ENCODE measurements at regions not wholly inside any gene's neighbourhood (a gene's known extent, or its start where the extent isn't known, plus 50 kb on each side); places are given as distances from the start of the nearest gene placed in this dataset.
"Not testable (repeated sequence)": the region's sequence is repeated elsewhere in the genome, so short reads cannot be mapped to it uniquely, and the experiment has no call there.

DNA sequence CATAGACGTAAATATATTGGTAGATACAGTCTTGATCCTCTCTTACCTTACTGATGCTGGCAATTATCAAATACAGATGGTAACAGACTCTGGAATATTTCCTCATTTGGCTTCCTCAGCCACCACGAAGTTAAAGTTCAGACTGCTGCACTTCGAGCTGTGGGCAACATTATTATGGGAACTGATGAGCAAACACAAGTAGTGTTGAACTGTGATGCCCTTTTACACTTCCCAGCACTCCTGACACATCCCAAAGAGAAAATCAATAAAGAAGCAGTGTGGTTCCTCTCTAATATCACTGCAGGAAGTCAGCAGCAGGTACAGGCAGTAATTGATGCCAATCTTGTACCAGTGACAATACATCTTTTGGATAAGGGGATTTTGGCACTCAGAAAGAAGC is 162.7 kb upstream of the NT5E start:
- DNase-seq (ENCODE audit: low read depth in 2 of 3, low spot score in 2 of 3): no peak

DNA sequence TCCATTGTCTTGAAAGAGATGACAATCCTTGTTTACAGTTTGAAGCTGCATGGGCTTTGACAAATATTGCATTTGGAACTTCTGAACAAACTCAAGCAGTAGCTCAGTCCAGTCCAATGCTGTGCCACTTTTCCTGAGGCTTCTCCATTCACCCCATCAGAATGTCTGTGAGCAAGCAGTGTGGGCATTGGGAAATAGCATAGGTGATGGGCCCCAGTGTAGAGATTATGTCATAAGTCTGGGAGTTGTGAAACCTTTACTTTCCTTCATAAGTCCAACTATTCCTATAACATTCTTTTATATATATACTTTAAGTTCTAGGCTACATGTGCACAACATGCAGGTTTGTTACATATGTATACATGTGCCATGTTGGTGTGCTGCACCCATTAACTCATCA is 163.4 kb upstream of the NT5E start:
- DNase-seq (ENCODE audit: low read depth in 2 of 3, low spot score in 2 of 3): not testable (repeated sequence)

DNA sequence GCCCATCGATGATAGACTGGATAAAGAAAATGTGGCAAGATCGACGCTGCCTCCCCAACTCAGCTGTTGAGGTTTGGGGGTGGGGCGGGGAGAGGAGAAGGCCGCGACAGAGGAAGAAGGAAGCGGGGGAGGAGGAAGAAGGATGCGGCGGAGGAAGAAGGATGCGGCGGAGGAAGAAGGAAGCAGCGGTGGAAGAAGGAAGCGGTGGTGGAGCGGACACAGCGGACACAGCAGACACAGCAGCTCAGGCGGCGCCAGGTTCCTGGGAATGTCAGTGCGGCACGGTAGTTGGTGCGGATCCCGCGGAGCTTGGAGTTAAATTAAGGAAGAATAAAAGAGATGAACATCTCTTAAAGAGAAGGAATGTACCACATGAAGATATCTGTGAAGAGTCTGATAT is 163.9 kb upstream of the NT5E start:
- no peak for DNase-seq (ENCODE audit: low read depth in 2 of 3, low spot score in 2 of 3)

DNA sequence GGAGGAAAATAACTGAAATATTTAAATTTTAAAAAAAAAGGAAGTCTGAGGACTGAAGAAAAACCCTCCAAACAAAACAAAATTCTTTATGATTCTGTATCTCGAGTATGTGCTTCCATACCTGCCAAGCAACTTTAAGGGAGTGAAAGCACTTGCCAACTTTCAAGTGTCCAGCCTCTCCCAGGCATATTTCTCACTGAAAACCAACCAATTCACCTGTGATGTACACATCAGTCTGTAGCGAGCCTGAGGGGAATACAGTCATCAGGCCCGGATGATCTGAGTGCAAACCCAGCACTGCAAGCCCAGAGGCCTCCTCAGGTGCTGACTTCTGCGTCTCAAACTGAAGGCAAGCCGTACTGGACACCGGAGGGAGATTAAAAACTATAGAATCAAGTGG is 164.8 kb upstream of the NT5E start:
- no peak for DNase-seq (ENCODE audit: low read depth in 2 of 3, low spot score in 2 of 3)

DNA sequence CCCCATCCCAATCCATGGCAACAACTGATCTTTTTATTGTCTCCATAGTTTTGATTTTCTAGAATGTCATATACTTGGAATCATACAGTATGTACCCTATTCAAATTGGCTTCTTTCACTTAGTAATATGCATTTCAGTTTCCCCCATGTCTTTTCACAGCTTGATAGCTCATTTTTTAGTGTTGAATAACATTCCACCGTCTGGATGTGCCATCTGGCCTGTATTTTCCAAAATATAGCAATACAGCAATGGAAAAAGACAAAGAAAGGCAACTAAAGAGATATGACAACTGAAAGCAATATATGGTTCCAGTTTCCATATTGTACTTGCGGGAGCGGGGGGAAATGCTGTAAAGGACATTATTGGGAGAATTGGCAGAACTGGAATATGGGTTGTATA is 166.4 kb upstream of the NT5E start:
- no peak for DNase-seq (ENCODE audit: low read depth in 2 of 3, low spot score in 2 of 3)

DNA sequence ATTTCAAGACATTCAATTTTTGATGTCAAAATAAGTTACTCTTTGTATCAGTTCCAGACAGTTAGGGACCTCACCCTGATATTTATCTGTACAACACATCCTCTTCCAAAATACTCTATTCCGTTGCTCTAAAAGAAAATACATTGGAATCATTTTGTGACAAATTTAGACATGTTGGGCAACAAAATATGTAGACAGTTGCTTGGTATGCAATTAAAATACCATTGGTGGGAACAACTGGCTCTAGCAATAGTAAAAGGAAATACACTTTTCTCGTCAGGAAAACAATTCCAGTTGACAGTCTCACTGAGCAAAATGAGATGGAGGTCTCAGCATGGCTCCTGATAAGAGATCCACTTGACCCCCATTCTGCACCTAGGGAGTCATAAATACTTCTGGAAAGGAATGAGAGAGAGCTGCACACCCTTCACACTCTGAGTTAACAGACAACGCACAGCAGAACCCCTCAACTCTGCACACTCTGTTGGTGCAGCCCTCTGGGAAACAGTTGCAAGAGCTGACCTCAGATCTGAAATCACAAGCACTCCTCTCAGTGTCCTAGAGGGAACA is 171.3 kb upstream of the NT5E start:
- DNase-seq (ENCODE audit: low read depth in 2 of 3, low spot score in 2 of 3): no peak

DNA sequence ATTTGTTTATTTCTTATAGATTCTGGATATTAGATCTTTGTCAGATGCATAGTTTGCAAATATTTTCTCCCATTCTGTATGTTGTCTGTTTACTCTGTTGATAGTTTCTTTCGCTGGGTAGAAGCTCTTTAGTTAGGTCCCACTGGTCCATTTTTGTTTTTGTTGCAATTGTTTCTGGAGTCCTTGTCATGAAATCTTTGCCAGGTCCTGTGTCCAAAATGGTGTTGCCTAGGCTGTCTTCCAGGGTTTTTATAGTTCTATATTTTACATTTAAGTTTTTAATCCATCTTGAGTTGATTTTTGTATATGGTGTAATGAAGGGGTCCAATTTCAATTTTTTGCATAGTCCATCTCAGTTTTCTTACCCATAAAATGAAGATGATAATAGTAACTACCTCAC is 173.9 kb upstream of the NT5E start:
- not testable (repeated sequence) for DNase-seq (ENCODE audit: low read depth in 2 of 3, low spot score in 2 of 3)

DNA sequence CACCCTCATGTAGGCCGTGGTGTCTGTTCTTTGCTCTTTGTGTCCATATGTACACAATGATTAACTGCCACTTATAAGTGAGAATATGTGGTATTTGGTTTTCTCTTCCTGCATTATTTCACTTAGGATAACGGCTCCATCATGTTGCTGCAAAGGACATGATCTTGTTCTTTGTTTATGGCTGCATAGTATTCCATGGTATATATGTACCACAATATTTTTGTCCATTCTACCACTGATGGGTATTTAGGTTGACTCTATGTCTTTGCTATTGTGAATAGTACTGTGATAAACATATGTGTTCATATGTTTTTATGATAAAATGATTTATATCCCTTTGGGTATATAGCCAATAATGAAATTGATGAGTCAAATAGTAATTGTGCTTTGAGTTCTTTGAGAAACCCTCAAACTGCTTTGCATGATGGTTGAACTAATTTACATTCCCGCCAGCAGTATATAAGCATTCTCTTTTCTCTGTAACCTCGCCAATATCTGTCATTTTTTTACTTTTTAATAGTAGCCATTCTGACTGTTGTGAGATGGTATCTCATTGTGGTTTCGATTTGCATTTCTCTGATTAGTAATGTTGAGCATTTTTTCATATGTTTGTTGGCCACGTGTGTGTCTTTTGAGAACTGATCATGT is 174.4 kb upstream of the NT5E start:
- DNase-seq (ENCODE audit: low read depth in 2 of 3, low spot score in 2 of 3): no peak

DNA sequence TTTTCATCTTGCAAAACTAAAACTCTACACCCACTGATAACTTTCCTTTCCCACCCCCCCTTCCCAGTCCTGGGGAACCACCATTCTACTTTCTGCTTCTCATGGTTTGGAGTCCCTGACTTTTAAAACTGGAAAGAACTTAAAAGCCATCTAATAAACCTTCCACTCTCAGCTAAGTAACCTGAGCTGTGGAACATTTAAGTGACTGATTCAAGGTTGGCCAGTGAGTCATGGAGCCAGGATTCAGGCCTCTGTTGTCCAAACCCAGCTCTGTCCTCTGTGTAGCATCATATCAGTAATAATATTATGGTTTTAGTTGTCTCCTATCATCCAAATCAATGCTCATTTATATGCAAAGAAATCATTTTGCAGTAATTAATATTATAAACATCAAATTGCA is 176.0 kb upstream of the NT5E start:
- DNase-seq (ENCODE audit: low read depth in 2 of 3, low spot score in 2 of 3): no peak

DNA sequence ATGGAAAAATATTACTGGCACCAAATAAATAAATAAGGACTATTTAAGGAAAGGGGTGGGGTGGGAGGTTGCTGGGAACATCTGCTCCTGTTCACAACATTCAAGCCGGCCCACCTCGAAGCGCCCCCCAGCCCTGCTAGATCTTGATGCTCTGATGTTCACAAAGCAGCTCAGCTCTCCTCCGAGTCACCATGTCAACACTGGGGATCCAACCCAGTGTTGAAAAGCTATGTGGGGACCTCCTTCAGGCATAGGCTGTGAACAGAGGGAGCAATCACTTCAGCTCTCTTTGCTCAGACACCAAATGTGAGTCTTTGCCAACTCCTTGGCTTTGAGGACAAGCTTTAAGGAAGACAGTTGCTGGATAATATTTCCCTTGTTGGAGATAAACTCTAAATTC is 176.8 kb upstream of the NT5E start:
- no peak for DNase-seq (ENCODE audit: low read depth in 2 of 3, low spot score in 2 of 3)

DNA sequence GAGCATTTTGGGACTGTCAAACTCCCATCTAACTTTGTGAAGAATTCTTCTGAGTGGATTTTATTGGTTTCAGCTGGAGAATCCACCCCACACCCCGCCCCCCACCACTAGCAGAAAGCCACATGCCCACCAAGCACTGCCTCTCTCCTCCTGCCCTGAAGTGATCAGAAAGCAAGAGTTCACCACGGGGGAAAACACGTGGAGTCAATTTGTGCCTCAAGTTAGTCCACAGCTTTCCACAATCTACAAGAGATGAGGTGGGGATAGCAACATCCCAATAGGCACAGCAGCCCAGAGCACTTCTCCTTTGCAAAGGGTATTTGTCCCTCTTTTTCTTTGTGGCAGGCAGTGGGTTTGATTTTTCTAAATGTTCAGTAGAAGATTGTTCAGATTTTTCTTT is 177.3 kb upstream of the NT5E start:
- no peak for DNase-seq (ENCODE audit: low read depth in 2 of 3, low spot score in 2 of 3)

DNA sequence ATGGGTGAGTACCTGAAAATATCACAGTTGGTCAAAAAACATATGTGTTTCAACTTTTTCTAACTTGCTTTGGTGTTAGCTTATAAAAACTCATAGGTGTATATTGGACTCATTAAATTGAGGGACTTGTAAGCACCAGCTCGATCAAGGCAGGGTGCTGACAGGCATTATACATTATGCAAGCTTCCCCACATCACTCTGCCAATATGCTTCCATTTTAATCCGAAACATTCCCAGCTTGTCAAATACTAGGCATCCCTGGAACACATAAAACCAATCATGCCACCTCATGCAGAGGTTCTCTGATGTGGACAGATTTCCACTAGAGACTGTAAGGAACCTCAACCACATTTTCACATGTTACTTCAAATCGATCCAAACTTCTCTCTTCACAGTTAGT is 187.3 kb upstream of the NT5E start:
- no peak for DNase-seq (ENCODE audit: low read depth in 2 of 3, low spot score in 2 of 3)

DNA sequence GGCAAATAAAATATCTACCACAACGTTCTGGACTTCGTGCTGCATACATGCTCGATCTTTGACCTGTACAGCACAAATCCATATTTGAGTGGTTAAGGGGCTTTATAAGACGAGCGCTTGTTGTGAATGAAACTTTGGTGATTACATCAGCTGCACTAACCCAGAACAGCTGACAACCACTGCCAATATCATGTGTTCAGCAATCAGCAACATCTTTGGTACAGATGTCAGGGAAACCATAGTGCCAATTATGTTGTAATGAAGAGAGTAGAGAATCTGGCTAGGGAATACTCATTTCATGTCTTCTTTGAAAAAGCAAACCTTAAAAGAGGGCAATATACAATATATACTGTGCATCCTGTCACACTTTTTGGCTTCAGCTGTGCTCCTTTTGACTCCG is 188.6 kb upstream of the NT5E start:
- no peak for DNase-seq (ENCODE audit: low read depth in 2 of 3, low spot score in 2 of 3)

DNA sequence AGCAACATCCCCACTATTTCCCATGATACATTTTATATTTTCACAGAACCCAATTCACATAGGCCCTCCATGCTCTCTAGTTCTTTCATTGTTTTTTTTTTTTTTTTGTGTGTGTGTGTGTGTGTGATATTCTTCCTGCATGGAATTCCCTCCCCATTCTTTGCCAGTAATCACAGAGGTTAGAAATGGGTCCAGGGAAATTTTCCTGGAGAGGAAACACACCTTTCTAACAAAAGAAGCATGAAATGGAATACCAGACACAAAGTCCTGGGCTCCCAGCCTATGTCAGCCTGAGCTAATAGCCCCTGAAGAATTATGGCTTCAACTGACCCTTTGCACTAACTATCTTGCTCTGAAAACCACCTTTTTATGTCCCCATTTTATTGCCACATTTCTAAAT is 194.2 kb upstream of the NT5E start:
- no peak for DNase-seq (ENCODE audit: low read depth in 2 of 3, low spot score in 2 of 3)

DNA sequence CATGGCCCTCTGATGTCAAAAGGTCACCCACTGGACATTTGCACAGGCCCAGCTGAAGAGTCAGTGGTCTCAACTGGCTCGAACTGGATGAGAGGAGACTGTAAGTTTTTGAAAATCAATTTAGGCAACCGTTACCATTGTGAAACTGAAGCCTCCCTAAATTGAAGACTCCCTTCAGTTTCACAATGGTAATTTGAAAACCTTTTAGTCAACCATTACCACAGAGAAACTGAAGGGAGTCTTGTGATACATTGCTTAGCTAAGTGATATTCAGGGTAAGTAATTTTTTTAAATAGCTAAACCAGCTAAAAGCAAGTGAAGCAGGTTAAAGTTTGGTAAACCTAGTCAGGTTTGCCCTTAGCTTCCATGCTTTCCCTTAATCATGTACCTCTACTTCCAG is 197.3 kb upstream of the NT5E start:
- no peak for DNase-seq (ENCODE audit: low read depth in 2 of 3, low spot score in 2 of 3)

DNA sequence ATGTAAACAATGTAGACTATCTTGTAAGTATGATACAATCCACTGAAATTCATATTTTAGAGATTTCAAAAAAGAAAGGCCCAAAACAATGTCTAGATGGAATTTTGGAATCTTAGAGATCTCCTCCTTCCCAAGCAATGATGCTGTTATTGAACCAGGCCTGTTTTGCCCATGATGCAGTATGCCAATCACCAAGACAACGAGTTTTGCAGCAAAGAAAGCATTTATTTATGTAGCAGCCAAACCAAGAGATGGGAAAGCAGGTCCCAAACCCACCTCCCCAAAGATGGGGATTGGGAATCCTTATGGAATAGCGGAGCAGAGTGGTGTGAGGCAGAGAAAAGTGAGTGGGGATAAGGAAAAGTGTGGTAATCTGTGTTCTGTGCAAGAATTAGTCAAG is 197.8 kb upstream of the NT5E start:
- DNase-seq (ENCODE audit: low read depth in 2 of 3, low spot score in 2 of 3): no peak

DNA sequence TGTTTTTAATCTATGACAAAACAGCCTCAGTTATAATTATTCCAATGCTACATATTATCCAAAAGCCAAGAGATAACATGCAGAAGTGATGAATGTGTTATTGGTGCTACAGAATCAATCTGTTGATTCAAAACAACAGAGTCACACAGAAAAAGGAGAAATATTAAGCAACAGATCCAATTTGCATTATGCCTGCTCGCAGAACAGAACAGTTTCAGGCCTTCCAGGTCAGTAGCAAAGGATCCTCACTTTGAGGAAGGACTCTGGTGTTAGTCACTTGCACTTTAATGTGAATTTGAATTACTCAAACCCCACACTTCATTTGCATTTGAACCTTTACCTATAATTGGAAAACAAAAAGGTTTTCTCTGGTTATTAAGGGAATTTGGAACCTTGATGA is 198.6 kb upstream of the NT5E start:
- no peak for DNase-seq (ENCODE audit: low read depth in 2 of 3, low spot score in 2 of 3)

DNA sequence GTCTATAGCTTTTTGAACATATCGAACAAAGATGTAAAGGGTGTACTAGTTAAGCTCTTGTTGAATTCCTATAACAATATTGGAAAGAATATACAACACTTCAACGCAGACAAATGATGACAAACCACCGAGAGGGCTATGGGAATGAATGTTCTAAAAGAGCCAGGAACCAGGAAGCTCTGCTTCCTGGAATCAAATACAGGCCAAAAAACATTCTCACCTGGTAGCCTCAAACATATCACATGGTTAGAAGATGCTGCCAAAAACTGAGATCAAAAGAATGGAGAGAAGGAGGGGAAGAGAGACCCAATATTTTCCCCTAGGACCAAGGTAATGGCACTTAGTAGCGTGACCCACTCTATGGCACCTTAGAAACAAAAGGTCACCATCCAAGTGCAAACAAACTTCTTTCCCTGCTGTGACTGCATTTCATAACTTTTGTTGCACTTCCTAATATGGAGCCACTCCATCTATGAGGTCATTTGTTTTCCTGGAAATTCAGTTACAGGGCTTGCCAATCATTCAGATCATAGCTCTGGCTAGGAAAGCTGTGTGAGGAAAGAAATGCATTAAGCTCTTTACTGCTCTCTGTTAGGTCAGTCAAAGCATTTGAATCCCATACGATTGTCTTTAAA is 199.2 kb upstream of the NT5E start:
- DNase-seq (ENCODE audit: low read depth in 2 of 3, low spot score in 2 of 3): no peak

DNA sequence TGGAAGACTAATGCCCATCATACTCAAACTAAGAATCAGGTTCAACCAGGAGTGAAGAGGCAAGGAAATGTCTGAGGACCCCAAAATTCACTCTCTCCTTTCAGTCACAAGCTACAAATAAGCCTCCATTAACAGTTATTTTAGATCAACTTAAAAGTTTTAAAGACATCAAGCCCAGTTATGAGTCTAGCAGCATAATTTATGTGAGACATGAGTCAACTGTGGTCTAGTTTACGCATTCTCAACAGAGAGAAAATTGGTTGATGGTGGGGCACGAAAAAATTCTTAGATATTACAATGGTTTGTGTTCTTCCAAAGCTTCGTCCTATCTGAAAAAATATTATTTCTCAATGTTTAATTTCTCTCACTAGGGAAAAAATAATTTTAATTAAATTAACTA is 204.9 kb upstream of the NT5E start:
- no peak for DNase-seq (ENCODE audit: low read depth in 2 of 3, low spot score in 2 of 3)

DNA sequence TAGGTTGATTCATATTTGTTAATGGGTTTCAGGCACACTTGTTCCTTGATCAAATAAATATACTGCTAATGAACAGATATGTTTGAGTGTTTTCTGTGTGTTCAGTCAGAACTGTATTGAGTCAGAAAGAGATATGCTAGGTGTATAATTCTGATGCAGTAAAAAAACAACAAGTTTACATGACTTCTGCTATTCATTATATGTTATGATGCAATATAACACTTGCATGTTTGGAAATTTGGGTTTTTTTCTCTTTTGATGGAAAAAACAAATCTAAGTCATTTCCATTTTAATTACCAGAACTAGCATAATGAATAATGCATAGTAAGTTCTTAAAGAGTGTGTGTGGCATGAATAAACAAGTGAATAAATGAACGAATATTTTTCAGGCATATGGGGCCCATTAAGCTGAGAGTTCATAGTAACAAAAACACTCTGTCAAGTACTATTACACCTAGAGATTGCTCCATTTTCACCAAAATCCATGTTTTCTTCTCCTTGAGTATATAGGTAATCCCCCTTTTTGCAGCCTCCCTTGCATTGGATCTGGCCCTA is 208.3 kb upstream of the NT5E start:
- no peak for DNase-seq (ENCODE audit: low read depth in 2 of 3, low spot score in 2 of 3)

DNA sequence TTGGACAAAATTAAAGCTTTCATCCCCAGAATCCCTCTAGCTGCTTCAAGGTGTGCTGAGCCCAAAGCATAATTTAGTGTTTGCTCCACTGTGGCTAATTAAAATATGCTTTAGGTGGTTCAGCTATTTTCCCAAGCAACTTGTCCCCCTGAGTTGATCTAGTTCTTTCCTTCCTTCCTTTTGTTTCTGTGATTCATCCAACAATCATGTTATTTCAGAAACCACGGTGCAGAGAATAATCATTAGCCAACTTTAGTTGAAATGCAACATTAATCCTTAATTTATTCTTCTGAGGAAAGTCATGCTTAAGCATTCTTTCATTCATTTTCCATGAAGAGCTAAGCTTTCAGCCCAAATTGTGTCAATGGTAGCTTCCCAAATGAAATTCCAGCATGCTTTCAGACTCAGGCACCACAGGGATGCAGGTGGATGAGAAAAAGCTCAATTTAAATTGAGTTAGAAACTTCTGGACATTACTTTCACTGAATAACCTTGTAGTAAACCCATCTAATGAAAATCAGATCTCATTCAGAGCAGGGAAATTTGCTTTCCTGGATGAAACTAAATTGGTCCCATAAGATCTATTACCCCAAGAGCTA is 209.0 kb upstream of the NT5E start:
- DNase-seq (ENCODE audit: low read depth in 2 of 3, low spot score in 2 of 3): no peak

DNA sequence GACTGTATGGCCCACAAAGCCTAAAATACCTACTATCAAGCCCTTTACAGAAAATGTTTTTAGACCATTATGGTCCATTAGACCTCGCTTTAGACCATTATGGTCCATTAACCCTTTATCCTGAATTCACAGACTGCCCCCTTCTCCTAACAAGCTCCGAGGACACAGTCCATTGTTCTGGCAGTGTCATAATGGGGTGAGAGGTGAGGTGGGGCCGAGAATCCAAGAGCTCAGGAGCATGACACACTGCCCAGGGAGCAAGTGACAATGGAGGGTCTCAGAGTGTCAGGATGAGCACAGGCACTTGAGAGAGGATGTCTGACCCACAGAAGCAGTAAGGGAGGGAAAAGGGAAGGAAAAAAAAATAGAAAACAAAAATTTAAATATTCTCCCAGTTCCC is 212.4 kb upstream of the NT5E start:
- DNase-seq (ENCODE audit: low read depth in 2 of 3, low spot score in 2 of 3): no peak

Measured in hematopoietic multipotent progenitor cell (in vitro differentiated cells).